HepG2 (cell line): ENCODE measurements at regions not wholly inside any gene's neighbourhood (a gene's known extent, or its start where the extent isn't known, plus 50 kb on each side); places are given as distances from the start of the nearest gene placed in this dataset.

Experiments
- ATAC-seq: fragments of 200-7000 bp; cut with Tn5 transposase; 3 replicates; pipeline ENCODE4 v1.9.1; 2020; ENCODE audit warnings: mild to moderate bottlenecking, moderate library complexity
- BruUV-seq: library from RNA; stranded (reverse); fragments of 400-500 nt; replicated peaks from 2 replicates; lab custom pipeline; 2021; lab: Mats Ljungman, UMichigan
- CTCF ChIA-PET: fragments of 300-600 bp; formaldehyde crosslinking; extraction: SDS; loops from one replicate; lab custom pipeline; 2021; ENCODE audit warnings: low total read pairs, inconsistent platforms, low intra/inter-chr PET ratio; lab: Yijun Ruan, JAX
- POLR2A ChIA-PET: fragments of 350-600 bp; sonication (Branson Sonifier 250); formaldehyde crosslinking; loops from one replicate; lab custom pipeline; 2020; ENCODE audit warnings: antibody characterized with exemption, inconsistent platforms; lab: Yijun Ruan, JAX
- DNase-seq: peaks from one replicate; pipeline ENCODE4 v3.0.0-alpha.2; 2015; ENCODE audit warnings: low spot score
- FAIRE-seq: peaks from 3 replicates; lab custom pipeline; 2011; peaks lifted over from hg19 to GRCh38; lab: Jason Lieb, UNC
- H2AFZ ChIP-seq: one replicate; pipeline ENCODE4 v1.6.1; 2011; ENCODE audit warnings: low read length, inconsistent platforms
- H3K27ac ChIP-seq: fragments of 300-600 bp; 3 replicates; pipeline ENCODE4 v1.8.0; 2011; ENCODE audit warnings: mixed run types, mild to moderate bottlenecking, mixed read lengths, low read length, inconsistent platforms; ENCODE audit not compliant: insufficient read depth; ENCODE audit errors: extremely low read length
- H3K27me3 ChIP-seq, 2 experiments: fragments of 200-600 bp in 1 of 2; 2 replicates in 1 of 2; 3 replicates in 1 of 2; pipeline versions ENCODE4 v1.6.0 to v1.8.0; 2011; ENCODE audit warnings: low read length in 2 of 2, mild to moderate bottlenecking in 2 of 2, moderate library complexity in 2 of 2, inconsistent platforms in 1 of 2; ENCODE audit not compliant: insufficient read depth in 2 of 2, control insufficient read depth in 1 of 2
- H3K36me3 ChIP-seq, 2 experiments: fragments of 200-600 bp in 1 of 2; replicated peaks in 1 of 2; 2 replicates in 1 of 2; 3 replicates in 1 of 2; pipeline versions ENCODE4 v1.5.1 to v1.8.0; 2011; ENCODE audit warnings: low read length in 2 of 2, inconsistent platforms in 1 of 2; ENCODE audit not compliant: insufficient read depth in 2 of 2, control insufficient read depth in 1 of 2
- H3K4me1 ChIP-seq: 2 replicates; pipeline ENCODE4 v1.5.1; 2012; ENCODE audit warnings: low read length, inconsistent platforms; ENCODE audit not compliant: insufficient read depth
- H3K4me2 ChIP-seq: 2 replicates; pipeline ENCODE4 v1.6.0; 2011; ENCODE audit warnings: low read depth, low read length, inconsistent platforms
- H3K4me3 ChIP-seq, 3 experiments: fragments of 200-600 bp in 1 of 3; sonication (generic), shearing (Covaris generic) in 1 of 3; replicated peaks in 1 of 3; 2 replicates each; pipeline ENCODE4 v1.5.1; 2011 to 2016; ENCODE audit warnings: low read length in 3 of 3, inconsistent platforms in 2 of 3, low read depth in 2 of 3, mild to moderate bottlenecking in 2 of 3, control low read depth in 1 of 3, mixed read lengths in 1 of 3; ENCODE audit not compliant: insufficient read depth in 1 of 3
- H3K79me2 ChIP-seq: one replicate; pipeline ENCODE4 v1.6.1; 2011; ENCODE audit warnings: low read length, inconsistent platforms; ENCODE audit not compliant: insufficient read depth
- H3K9ac ChIP-seq: 2 replicates; pipeline ENCODE4 v1.6.0; 2011; ENCODE audit warnings: mild to moderate bottlenecking, low read depth, low read length, inconsistent platforms; ENCODE audit not compliant: insufficient read depth
- H3K9me3 ChIP-seq: 2 replicates; pipeline ENCODE4 v1.5.1; 2012; ENCODE audit warnings: mild to moderate bottlenecking, low read length
- H4K20me1 ChIP-seq: 2 replicates; pipeline ENCODE4 v1.6.0; 2011; ENCODE audit warnings: inconsistent platforms, mild to moderate bottlenecking, low read length, moderate library complexity; ENCODE audit not compliant: insufficient read depth
- CEBPB ChIP-seq: IDR thresholded peaks from 2 replicates; pipeline ENCODE4 v1.6.1; 2011; ENCODE audit warnings: low read depth, low read length, improper control_type of control experiment, borderline replicate concordance
- CREB3 ChIP-seq: sonication (generic); formaldehyde crosslinking; IDR thresholded peaks from 2 replicates; pipeline ENCODE4 v1.5.0; 2020; ENCODE audit warnings: missing genetic modification reagents
- CTCF ChIP-seq: sonication (generic); formaldehyde crosslinking; IDR thresholded peaks from 2 replicates; pipeline ENCODE4 v1.5.0; 2020; ENCODE audit warnings: mild to moderate bottlenecking, missing genetic modification reagents, moderate library complexity
- HNRNPH1 ChIP-seq: fragments of 200-400 bp; formaldehyde crosslinking; optimal IDR thresholded peaks from 2 replicates; pipeline ENCODE3; 2017; ENCODE audit warnings: mild to moderate bottlenecking, low read depth, low read length
- PHF21A ChIP-seq: sonication (generic); formaldehyde crosslinking; IDR thresholded peaks from 2 replicates; pipeline ENCODE4 v1.5.0; 2020; ENCODE audit warnings: mild to moderate bottlenecking, missing genetic modification reagents
- RAD21 ChIP-seq: fragments of 450-650 bp; formaldehyde crosslinking; IDR thresholded peaks from 2 replicates; pipeline ENCODE4 v1.5.0; 2020; ENCODE audit warnings: mild to moderate bottlenecking
- RBAK ChIP-seq: sonication (generic); formaldehyde crosslinking; IDR thresholded peaks from 2 replicates; pipeline ENCODE4 v1.5.1; 2020; ENCODE audit warnings: mild to moderate bottlenecking, missing genetic modification reagents
- SKIL ChIP-seq: sonication (generic); formaldehyde crosslinking; IDR thresholded peaks from 2 replicates; pipeline ENCODE4 v1.8.0; 2022; ENCODE audit warnings: missing genetic modification reagents, mild to moderate bottlenecking, moderate library complexity, borderline replicate concordance
- SMC3 ChIP-seq: IDR thresholded peaks from 2 replicates; pipeline ENCODE4 v1.6.1; 2011; ENCODE audit warnings: low read length, improper control_type of control experiment
- STAG1 ChIP-seq: sonication (generic); formaldehyde crosslinking; IDR thresholded peaks from 2 replicates; pipeline ENCODE4 v1.4.0; 2020; ENCODE audit warnings: missing genetic modification reagents
- XRCC5 ChIP-seq: fragments of 200-400 bp; formaldehyde crosslinking; optimal IDR thresholded peaks from 2 replicates; pipeline ENCODE3; 2017; ENCODE audit warnings: mild to moderate bottlenecking, low read length
- ZNF20 ChIP-seq: sonication (generic); formaldehyde crosslinking; IDR thresholded peaks from 2 replicates; pipeline ENCODE4 v1.4.0; 2020; ENCODE audit warnings: mild to moderate bottlenecking, moderate library complexity, missing genetic modification reagents
- WGBS: methylation state at CpG from one replicate; pipeline ENCODE4 v1.1.6; 2017; ENCODE audit warnings: low lambda C conversion rate; 5-methylcytosine and 5-hydroxymethylcytosine counted together
- in situ Hi-C: cut with HindIII; loops from 2 replicates; pipeline ENCODE4 v1.10.0; 2017; ENCODE audit warnings: low pct_unique_long_range_greater_than_20kb; ENCODE audit not compliant: extremely low pct_ligation_motif_present
- intact Hi-C: fragments of 100-400 bp; cut with micrococcal nuclease; formaldehyde crosslinking; loops from one replicate; pipeline ENCODE4 v1.10.0; 2022; ENCODE audit not compliant: unreplicated experiment
- TF ChIP-seq, protein P1 (sequence below): sonication (generic); formaldehyde crosslinking; IDR thresholded peaks from 2 replicates; pipeline ENCODE4 v1.5.0; 2020; ENCODE audit warnings: mild to moderate bottlenecking, missing genetic modification reagents
- TF ChIP-seq, protein P2 (sequence below): sonication (generic); formaldehyde crosslinking; IDR thresholded peaks from 2 replicates; pipeline ENCODE4 v1.4.0; 2020; ENCODE audit warnings: missing genetic modification reagents

DNA sequence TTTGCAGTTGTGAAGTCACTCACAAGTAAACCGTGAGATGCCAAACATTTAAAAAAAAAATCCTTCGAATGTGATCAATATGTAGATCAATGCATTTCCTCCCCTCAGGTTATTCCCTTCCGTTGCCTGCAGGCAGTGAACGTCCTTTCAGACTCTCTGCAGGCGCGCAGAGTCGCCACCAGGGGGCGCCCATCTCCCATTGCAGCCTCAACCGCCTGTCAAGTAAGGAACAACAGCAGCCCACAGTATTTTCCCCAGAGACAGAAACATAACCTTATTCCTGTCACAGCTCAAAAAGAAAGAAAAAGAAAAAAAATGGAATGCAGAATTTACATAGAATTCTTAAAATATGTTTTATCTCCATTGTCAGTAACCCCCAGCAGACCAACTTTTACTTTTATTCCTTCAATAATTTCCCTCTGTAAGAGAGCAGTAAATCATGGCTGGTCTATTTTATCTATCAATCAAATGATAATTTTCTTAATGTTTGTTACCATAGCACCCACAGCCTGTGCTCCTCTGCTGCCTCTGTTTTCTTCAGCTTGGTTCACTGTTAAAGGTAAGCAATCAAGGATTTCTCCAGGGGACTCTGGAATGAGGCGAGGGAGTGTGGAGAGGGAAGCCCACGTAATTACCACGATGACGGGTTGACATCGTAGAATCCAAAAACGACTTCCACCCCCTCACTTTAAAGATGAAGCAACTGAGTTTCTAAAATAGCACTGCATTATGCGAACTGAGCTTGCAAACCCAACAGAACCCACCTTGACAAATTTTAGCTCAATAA, 637.6 kb upstream of the ARGLU1 start:
- Histone ChIP-seq H3K79me2 (no peaks in the 10 kb centered on the region), H3K4me3 (no peak overlapping the region), H3K36me3 (no peaks in the 10 kb centered on the region), H3K27me3 (no peaks in the 10 kb centered on the region), H3K4me1 (peaks cover 13% of the 10 kb centered on the region), H4K20me1 (no peaks in the 10 kb centered on the region), H2AFZ (no peak overlapping the region), H3K4me2 (no peak overlapping the region), H3K27ac (no peak overlapping the region), H3K9me3 (no peaks in the 10 kb centered on the region), H3K9ac (no peak overlapping the region)
- ChIA-PET POLR2A (no interaction called here), CTCF (interaction anchor here (1.2 to 1.3 kb wide), 2 partner anchors 444 to 950 kb away, joined by 6 to 8 read pairs; no protein-coding TSS in a partner anchor)
- DNase-seq (peak; percentile 31), ATAC-seq (peak; percentile 94), FAIRE-seq (peak; percentile 48)
- BruUV-seq, result no TSS peak
- in situ Hi-C loops (loop anchor here (5.0 to 25.0 kb wide), 2 partner anchors 447 to 657 kb away; a partner anchor contains a TSS), intact Hi-C loops (loop anchor here (1.0 kb wide), 1 partner anchor 950 kb away; no protein-coding TSS in a partner anchor)
- 6% methylated on average over 16 of the region's 16 CpGs for WGBS
- TF ChIP-seq RAD21 (CRISPR knock-in tag), result 0 out of 2 replicates have a peak, but pooled peaks have one; percentile 45
- TF ChIP-seq PHF21A, result no peak
- no peak for TF ChIP-seq SKIL
- peak; percentile 84 for TF ChIP-seq CTCF (CRISPR knock-in tag)
- TF ChIP-seq CEBPB, result no peak
- TF ChIP-seq CREB3 (CRISPR knock-in tag), result no peak
- peak; percentile 32; the same call in 1 of the 2 replicates for TF ChIP-seq SMC3
- TF ChIP-seq RBAK (CRISPR knock-in tag), result no peak
- TF ChIP-seq, protein P1, sequence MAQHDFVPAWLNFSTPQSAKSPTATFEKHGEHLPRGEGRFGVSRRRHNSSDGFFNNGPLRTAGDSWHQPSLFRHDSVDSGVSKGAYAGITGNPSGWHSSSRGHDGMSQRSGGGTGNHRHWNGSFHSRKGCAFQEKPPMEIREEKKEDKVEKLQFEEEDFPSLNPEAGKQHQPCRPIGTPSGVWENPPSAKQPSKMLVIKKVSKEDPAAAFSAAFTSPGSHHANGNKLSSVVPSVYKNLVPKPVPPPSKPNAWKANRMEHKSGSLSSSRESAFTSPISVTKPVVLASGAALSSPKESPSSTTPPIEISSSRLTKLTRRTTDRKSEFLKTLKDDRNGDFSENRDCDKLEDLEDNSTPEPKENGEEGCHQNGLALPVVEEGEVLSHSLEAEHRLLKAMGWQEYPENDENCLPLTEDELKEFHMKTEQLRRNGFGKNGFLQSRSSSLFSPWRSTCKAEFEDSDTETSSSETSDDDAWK (CRISPR knock-in tag), result no peak
- TF ChIP-seq ZNF20 (CRISPR knock-in tag), result no peak
- TF ChIP-seq XRCC5, result peak; percentile 76
- TF ChIP-seq, protein P2, sequence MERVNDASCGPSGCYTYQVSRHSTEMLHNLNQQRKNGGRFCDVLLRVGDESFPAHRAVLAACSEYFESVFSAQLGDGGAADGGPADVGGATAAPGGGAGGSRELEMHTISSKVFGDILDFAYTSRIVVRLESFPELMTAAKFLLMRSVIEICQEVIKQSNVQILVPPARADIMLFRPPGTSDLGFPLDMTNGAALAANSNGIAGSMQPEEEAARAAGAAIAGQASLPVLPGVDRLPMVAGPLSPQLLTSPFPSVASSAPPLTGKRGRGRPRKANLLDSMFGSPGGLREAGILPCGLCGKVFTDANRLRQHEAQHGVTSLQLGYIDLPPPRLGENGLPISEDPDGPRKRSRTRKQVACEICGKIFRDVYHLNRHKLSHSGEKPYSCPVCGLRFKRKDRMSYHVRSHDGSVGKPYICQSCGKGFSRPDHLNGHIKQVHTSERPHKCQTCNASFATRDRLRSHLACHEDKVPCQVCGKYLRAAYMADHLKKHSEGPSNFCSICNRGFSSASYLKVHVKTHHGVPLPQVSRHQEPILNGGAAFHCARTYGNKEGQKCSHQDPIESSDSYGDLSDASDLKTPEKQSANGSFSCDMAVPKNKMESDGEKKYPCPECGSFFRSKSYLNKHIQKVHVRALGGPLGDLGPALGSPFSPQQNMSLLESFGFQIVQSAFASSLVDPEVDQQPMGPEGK, result no peak
- TF ChIP-seq STAG1 (CRISPR knock-in tag), result peak; percentile 69
- TF ChIP-seq HNRNPH1, result no peak
